ENCODE measurements at regions not wholly inside any gene's neighbourhood (a gene's known extent, or its start where the extent isn't known, plus 50 kb on each side); places are given as distances from the start of the nearest gene placed in this dataset.
A peak's percentile ranks its signal among the peaks of the same experiment; 100 is the strongest.

DNA sequence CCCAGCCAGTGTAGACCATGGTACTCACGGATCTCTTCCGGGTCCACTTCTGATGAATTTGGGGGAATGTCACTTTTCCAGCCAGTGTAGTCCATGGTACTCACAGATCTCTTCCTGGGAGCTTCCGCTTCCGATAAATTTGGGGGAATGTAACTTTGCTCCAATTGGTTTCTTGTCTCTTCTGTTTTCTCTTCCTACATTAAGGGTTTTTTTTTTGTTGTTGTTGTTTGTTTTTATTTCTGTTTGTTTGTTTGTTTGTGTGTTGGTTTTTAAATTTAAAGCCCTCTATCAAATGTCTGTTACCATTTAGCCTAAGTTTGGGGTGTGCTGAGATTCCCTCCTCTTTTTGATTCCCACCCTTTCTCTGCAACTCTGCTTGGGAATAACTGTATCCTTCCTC lies 475.8 kb upstream of the FZD8 start:
- DNase-seq (no peak), ATAC-seq (no peak)
- intact Hi-C loops (cut with DNase I, micrococcal nuclease): no loop called here
- no peaks in the 10 kb centered on the region for H3K9me3 ChIP-seq
- TF ChIP-seq, protein P1, sequence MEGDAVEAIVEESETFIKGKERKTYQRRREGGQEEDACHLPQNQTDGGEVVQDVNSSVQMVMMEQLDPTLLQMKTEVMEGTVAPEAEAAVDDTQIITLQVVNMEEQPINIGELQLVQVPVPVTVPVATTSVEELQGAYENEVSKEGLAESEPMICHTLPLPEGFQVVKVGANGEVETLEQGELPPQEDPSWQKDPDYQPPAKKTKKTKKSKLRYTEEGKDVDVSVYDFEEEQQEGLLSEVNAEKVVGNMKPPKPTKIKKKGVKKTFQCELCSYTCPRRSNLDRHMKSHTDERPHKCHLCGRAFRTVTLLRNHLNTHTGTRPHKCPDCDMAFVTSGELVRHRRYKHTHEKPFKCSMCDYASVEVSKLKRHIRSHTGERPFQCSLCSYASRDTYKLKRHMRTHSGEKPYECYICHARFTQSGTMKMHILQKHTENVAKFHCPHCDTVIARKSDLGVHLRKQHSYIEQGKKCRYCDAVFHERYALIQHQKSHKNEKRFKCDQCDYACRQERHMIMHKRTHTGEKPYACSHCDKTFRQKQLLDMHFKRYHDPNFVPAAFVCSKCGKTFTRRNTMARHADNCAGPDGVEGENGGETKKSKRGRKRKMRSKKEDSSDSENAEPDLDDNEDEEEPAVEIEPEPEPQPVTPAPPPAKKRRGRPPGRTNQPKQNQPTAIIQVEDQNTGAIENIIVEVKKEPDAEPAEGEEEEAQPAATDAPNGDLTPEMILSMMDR (IDR thresholded peaks at IDR 0.05): no peak
- no peaks in the 10 kb centered on the region for H3K36me3 ChIP-seq (ENCODE audit: low read depth)
- H3K4me1 ChIP-seq (ENCODE audit: low read depth): no peaks in the 10 kb centered on the region
- H3K4me3 ChIP-seq: no peak overlapping the region

DNA sequence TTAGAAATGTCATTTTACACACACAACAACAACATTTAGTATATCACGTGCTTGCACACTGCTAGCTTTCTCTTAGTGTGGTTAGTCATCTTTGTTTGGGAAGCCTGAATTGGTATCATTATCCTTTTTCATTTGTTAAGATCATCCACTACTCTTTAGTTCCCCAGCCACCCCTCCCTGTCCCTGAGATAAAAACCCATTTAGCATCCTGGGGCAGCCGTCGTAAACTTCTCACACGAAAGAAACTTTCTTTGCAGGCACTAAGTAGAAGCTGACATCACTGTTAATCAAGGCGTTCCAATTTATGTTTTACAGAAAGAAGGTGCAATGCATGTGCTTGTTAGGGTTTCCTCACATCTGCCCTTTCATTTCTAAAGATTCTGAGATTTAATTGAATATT lies 475.1 kb upstream of the FZD8 start:
- ATAC-seq: no peak
- TF ChIP-seq, protein P1 (IDR thresholded peaks at IDR 0.05): no peak
- intact Hi-C loops (cut with DNase I, micrococcal nuclease): no loop called here
- Histone ChIP-seq H3K9me3 (no peaks in the 10 kb centered on the region), H3K4me3 (no peak overlapping the region), H3K4me1 (ENCODE audit: low read depth) (no peaks in the 10 kb centered on the region), H3K36me3 (ENCODE audit: low read depth) (no peaks in the 10 kb centered on the region)
- DNase-seq: no peak

DNA sequence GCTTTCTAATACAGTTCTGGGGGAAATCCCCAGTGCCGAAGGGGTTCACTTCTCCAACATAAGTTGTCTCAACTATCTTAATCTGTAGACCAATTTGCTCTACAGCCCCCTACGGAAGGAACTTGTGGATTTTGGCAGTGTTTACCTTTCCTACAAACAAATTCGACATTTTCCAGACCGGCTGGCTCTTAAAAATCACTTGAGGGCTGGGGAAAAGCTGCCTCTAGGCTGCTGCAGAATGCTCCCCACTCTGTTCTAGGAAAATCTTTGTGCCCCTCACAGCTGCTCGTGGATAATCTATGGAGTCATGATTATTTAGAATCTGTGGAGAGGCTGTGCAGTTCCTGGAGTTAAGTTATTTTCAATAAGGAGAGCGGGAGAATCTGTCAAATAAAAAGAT lies 474.6 kb upstream of the FZD8 start:
- no peak for ATAC-seq
- Histone ChIP-seq H3K4me3 (no peak overlapping the region), H3K4me1 (ENCODE audit: low read depth) (no peaks in the 10 kb centered on the region), H3K9me3 (no peaks in the 10 kb centered on the region), H3K36me3 (ENCODE audit: low read depth) (no peaks in the 10 kb centered on the region)
- TF ChIP-seq, protein P1 (IDR thresholded peaks at IDR 0.05): no peak
- intact Hi-C loops (cut with DNase I, micrococcal nuclease): no loop called here
- no peak for DNase-seq

DNA sequence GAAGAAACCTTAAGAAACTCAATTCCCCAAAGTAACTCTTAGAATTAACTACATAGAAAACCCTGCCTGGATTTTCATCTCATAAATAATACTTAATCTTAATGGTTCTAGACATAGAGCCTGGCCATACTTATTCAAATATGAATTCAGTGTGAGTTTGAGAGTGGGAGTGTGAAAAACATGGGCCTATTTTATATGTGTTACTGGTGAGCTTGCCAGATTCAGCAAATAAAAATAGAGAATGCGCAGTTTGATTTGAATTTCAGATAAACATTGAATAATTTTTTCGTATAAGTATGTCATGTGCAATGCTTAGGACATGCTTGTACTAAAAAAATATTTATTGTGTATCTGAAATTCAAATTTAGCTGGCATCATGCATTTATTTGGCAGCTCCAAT lies 473.9 kb upstream of the FZD8 start:
- intact Hi-C loops (cut with DNase I, micrococcal nuclease): no loop called here
- Histone ChIP-seq H3K4me3 (no peak overlapping the region), H3K4me1 (ENCODE audit: low read depth) (no peaks in the 10 kb centered on the region), H3K36me3 (ENCODE audit: low read depth) (no peaks in the 10 kb centered on the region), H3K9me3 (no peaks in the 10 kb centered on the region)
- DNase-seq: no peak
- TF ChIP-seq, protein P1 (IDR thresholded peaks at IDR 0.05): no peak
- ATAC-seq: no peak

DNA sequence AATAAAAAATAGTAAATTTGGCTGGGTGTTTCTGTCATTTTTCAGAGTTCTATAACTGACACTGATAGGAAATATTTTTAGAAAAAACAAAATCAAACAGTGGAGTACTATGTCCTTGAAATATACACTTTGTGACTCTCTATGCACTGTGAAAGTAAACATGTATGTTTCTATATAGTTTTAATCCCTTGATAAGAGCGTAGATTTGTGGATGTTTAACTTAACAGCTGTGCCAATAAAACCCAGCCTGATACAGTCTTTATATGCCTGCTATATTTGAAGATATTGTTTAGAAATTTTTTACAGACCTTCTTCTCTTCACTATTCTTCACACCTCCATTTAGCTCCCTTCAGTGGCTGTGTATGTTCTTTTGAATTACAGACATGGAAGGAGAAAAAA lies 473.3 kb upstream of the FZD8 start:
- H3K9me3 ChIP-seq: no peaks in the 10 kb centered on the region
- no peaks in the 10 kb centered on the region for H3K36me3 ChIP-seq (ENCODE audit: low read depth)
- no peak overlapping the region for H3K4me3 ChIP-seq
- ATAC-seq (peak; percentile 61), DNase-seq (no peak)
- TF ChIP-seq, protein P1 (IDR thresholded peaks at IDR 0.05): no peak
- intact Hi-C loops (cut with DNase I, micrococcal nuclease): no loop called here
- no peaks in the 10 kb centered on the region for H3K4me1 ChIP-seq (ENCODE audit: low read depth)

DNA sequence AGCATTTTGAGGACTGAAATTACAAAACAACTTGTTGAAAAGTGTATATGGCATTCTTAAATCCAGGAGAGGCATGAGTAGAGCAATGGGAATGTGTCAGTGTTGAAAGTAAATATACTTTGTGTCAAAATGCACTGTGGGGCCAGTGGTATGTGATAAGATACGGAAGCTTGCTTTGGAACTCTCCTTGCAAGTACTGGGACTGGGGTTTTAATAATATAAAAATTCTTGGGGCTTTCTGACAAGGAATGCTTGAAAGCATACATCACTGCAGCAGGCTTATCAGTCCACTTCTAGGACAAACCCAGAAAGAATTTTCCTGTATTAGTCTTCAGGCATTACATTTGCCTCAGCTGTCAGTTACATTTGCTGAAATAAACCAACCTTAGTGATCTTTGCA lies 472.8 kb upstream of the FZD8 start:
- Histone ChIP-seq H3K4me3 (no peak overlapping the region), H3K4me1 (ENCODE audit: low read depth) (no peaks in the 10 kb centered on the region), H3K36me3 (ENCODE audit: low read depth) (no peaks in the 10 kb centered on the region), H3K9me3 (no peaks in the 10 kb centered on the region)
- ATAC-seq (peak; percentile 38), DNase-seq (no peak)
- intact Hi-C loops (cut with DNase I, micrococcal nuclease): no loop called here
- TF ChIP-seq, protein P1 (IDR thresholded peaks at IDR 0.05): no peak
